ENCODE measurements at regions not wholly inside any gene's neighbourhood (a gene's known extent, or its start where the extent isn't known, plus 50 kb on each side); places are given as distances from the start of the nearest gene placed in this dataset.

DNA sequence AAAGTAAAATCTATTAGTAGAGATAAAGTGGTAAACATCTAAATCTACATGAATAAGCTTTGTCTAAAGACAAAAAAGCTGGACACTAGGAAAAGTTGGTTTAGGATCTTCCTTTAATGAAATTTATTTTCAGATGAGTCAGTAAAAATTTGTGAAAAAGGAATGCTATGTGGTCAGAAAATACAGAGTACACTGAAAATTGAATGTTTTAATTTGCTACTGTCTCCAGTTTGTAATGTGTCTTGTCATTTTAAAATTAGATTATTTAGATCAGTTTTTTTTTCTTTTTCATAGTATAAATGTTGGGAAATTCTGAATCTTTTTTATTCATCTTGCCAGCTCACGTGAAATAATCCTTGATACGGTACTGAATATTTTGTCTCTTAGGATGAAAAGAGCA, 56.9 kb downstream of the SLITRK6 start:
- H3K4me3 Mint-ChIP-seq: no peak overlapping the region
- H3K27ac Mint-ChIP-seq: no peak overlapping the region
- DNase-seq (ENCODE audit: low spot score in 2 of 2) (no peak), ATAC-seq (no peak)
- H3K9me3 Mint-ChIP-seq: peaks cover 8% of the 10 kb centered on the region
- no peaks in the 10 kb centered on the region for H3K4me1 Mint-ChIP-seq
- no peaks in the 10 kb centered on the region for H3K36me3 Mint-ChIP-seq

DNA sequence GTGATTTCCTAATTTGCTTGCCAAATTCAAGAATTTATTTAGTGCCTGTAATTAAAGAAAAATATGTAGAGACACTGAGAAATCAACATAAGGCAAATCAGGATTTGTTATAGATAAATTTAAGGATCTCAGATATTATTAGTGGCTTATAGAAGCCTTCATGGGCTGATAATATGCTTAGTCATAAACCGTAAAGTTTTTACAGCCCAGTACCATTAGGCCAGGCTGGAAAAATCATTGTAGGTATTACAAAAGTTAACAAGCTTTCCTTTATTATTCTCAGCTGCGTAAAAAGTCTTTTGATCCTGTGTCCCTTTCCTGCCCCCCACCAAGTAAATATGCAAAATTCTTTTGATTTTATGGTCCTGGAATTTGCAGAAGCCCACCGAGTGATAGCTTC, 58.2 kb downstream of the SLITRK6 start:
- no peak overlapping the region for H3K27ac Mint-ChIP-seq
- no peak for DNase-seq (ENCODE audit: low spot score in 2 of 2)
- no peaks in the 10 kb centered on the region for H3K36me3 Mint-ChIP-seq
- H3K4me3 Mint-ChIP-seq: no peak overlapping the region
- peaks cover 8% of the 10 kb centered on the region for H3K9me3 Mint-ChIP-seq
- no peaks in the 10 kb centered on the region for H3K4me1 Mint-ChIP-seq
- ATAC-seq: no peak

DNA sequence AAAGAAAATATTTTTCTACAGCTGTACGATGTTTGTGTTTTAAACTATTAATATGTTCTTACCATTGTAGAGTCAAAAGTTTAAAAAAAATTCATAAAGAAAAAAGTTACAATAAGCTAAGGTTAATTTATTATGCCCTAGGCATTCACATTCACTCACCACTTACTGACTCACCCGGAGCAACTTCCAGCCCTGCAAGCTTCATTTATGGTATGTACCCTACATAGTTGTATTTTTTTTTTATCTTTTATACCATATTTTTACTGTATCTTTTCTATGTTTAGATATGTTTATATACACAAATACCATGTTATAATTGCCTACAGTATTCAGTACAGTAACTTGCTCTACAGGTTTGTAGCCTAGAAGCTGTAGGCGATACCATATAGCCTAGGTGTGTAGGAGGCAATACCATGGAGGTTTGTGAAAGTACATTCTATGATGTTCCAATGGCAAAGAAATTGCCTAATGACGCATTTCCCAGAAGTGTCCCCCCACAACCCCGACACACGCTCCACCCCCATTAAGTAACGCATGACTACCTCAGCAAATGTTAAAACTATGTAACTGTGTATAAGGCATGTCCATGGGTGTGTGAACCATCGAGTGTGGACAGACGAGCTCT, 60.4 kb downstream of the SLITRK6 start:
- no peaks in the 10 kb centered on the region for H3K36me3 Mint-ChIP-seq
- H3K9me3 Mint-ChIP-seq: peaks cover 8% of the 10 kb centered on the region
- H3K4me1 Mint-ChIP-seq: no peaks in the 10 kb centered on the region
- DNase-seq (ENCODE audit: low spot score in 2 of 2): no peak
- no peak for ATAC-seq
- no peak overlapping the region for H3K4me3 Mint-ChIP-seq
- H3K27ac Mint-ChIP-seq: no peak overlapping the region

DNA sequence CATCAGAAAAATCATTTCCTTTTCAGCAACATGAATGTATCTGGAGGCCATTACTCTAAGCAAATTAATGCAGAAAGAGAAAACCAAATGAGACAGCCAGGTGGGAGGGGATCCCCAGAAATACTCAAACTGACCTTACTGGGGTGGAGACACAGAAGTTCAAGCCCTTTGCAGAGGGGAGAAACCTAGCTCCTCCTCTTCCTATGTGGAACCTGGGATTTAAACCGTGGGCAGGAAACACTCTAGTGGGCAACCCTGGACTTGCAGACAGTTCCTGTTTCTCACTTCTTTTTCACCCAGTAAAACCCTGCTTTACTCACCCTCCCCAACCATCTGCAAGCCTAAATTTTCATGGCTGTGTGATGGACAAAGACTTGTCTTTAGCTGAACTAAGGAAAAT, 61.3 kb downstream of the SLITRK6 start:
- Mint-ChIP-seq H3K4me1 (no peaks in the 10 kb centered on the region), H3K36me3 (no peaks in the 10 kb centered on the region), H3K9me3 (peaks cover 6% of the 10 kb centered on the region), H3K4me3 (no peak overlapping the region), H3K27ac (no peak overlapping the region)
- ATAC-seq (no peak), DNase-seq (ENCODE audit: low spot score in 2 of 2) (no peak)

DNA sequence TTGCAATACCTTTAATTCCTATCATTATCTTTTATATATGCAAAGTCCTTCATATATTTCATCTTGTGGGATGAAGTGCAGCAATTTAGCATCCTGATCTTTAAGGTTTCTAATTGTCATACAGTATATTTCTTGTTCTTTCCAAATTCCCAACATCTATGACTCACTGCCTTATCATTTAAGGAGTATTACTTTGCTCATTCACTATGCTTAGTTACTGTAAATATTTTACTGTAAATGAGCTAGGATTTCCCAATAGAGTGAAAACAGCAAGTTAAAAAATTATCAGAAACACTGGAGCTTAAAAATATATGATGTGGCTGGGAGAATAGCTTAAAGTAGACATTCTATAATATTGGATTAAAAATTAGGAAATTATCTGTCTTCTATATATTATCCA, 69.9 kb downstream of the SLITRK6 start:
- no peak for DNase-seq (ENCODE audit: low spot score in 2 of 2)

DNA sequence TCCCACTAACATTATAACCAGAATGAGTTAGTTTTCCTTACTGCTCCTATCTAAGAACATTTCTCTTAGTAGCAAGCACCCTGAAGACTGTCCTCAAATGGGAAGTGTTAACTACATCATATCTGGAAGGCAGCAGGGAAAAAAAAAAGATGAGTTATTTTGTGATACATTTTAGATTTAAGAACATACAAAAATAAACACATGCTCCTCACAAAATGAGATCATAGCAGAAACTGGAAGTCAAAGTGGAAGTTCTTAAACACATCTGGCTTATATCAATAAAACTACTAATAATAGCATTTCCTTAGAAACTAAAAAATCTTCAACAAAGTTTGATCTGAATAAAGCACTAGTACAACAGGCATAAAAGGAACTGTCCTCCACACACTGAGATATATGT, 70.4 kb downstream of the SLITRK6 start:
- Mint-ChIP-seq H3K4me1 (no peaks in the 10 kb centered on the region), H3K36me3 (no peaks in the 10 kb centered on the region), H3K9me3 (no peaks in the 10 kb centered on the region), H3K27ac (no peak overlapping the region), H3K4me3 (no peak overlapping the region)
- ATAC-seq (no peak), DNase-seq (ENCODE audit: low spot score in 2 of 2) (no peak)

More for the DNA sequence above, 69.9 kb downstream of the SLITRK6 start:
- no peaks in the 10 kb centered on the region for H3K4me1 Mint-ChIP-seq
- no peak overlapping the region for H3K27ac Mint-ChIP-seq
- no peaks in the 10 kb centered on the region for H3K36me3 Mint-ChIP-seq
- no peaks in the 10 kb centered on the region for H3K9me3 Mint-ChIP-seq
- no peak for ATAC-seq
- no peak overlapping the region for H3K4me3 Mint-ChIP-seq

DNA sequence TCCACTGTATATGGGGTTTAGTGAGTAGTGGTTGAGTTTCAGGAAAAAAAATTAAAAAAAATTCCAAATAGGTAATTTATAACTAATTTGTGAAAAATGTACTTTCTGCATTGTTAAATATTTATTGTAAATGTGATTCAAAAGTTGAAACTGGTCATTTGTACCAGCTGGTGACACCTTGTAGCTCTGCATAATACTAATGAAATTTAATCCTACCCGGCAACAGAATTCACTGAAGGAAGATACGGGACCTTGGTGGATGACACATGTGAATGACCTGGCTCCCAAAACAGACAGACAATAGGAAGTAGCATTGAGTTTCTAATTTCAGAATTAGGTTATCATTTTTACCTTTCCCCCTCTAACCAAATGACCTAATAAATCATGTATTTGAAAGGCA, 73.8 kb downstream of the SLITRK6 start:
- H3K9me3 Mint-ChIP-seq: no peaks in the 10 kb centered on the region
- no peak overlapping the region for H3K27ac Mint-ChIP-seq
- H3K36me3 Mint-ChIP-seq: no peaks in the 10 kb centered on the region
- H3K4me1 Mint-ChIP-seq: no peaks in the 10 kb centered on the region
- ATAC-seq (no peak), DNase-seq (ENCODE audit: low spot score in 2 of 2) (no peak)
- no peak overlapping the region for H3K4me3 Mint-ChIP-seq

DNA sequence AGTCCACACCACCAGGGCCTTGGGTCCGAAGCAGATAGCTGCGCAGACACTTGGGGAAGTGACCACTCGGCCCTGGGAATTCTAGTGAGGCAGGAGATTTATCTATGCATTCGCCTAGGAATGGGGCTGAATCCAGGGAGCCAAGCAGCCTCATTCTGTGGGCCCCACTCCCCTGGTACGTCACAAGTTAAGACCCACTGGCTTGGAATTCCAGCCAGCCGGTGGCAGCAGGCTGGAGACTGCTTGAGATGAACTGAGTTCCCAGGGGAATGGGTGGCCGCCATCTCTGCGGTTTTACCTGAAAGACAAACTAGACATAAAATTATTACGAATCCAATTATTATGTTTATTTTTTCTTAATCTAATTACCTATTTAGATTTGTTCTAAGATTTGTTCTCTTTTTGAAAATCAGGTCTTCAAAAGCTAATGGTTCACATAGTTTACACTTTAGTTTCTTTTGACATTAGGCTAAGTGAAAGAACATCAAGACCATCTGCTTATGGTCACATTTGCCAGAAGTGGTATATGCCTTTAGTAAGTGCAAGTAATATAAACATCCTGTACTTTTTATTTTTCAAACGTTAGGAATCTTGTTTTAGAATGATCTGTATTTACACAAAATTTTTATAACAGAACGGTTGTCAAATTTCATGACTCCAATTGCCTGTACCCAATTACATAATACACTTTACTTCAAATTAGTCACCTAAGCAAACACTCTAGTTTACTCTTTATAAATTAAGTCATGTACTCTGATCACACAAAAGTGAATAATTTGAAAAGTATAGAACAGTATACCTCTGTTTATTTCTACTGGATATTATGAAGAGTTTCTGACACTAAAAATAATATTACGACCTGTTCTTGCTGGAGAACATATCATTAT, 74.4 kb downstream of the SLITRK6 start:
- no peak overlapping the region for H3K27ac Mint-ChIP-seq
- DNase-seq (ENCODE audit: low spot score in 2 of 2) (no peak), ATAC-seq (no peak)
- no peak overlapping the region for H3K4me3 Mint-ChIP-seq
- no peaks in the 10 kb centered on the region for H3K9me3 Mint-ChIP-seq
- no peaks in the 10 kb centered on the region for H3K4me1 Mint-ChIP-seq
- no peaks in the 10 kb centered on the region for H3K36me3 Mint-ChIP-seq

DNA sequence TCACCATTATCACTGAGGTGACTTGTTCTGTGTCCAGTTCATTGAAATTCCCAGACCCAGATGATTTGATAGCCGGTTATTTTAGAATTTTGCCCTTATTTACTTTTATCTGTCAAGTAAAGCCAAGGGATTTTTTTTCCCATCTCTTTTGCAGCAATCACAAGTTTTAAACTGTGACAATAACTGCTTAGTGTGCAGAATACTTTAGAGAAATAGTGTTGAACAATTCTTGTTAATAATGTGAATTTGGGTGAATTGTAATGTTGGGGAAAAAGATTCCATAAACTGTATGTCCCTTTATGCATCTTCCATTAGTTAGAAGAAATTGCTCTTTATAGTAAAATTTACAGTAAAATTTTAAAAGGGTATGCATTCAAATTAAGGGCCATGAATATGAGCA, 79.5 kb downstream of the SLITRK6 start:
- no peak overlapping the region for H3K4me3 Mint-ChIP-seq
- H3K27ac Mint-ChIP-seq: no peak overlapping the region
- DNase-seq (ENCODE audit: low spot score in 2 of 2) (no peak), ATAC-seq (no peak)
- no peaks in the 10 kb centered on the region for H3K4me1 Mint-ChIP-seq
- H3K9me3 Mint-ChIP-seq: no peaks in the 10 kb centered on the region
- H3K36me3 Mint-ChIP-seq: no peaks in the 10 kb centered on the region

DNA sequence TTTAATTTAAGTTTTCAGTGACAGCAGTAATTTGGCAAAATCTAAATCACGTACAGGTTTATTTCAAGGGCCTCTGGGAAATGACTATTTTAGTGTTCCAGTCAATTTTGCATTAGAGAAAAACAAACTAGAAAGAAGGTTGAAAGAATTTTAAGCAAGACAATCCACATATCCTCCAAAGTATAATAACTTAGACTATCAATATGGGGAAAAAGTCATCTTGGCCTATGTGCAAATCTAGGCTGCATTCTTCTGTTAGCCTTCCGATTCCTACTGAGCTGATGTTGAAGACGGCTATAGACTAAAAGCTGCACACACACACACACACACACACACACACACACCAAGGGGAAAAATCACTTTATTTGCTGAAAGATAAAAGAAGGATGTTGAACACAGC, 81.3 kb downstream of the SLITRK6 start:
- H3K9me3 Mint-ChIP-seq: no peaks in the 10 kb centered on the region
- H3K4me3 Mint-ChIP-seq: no peak overlapping the region
- H3K36me3 Mint-ChIP-seq: no peaks in the 10 kb centered on the region
- no peak overlapping the region for H3K27ac Mint-ChIP-seq
- H3K4me1 Mint-ChIP-seq: no peaks in the 10 kb centered on the region
- ATAC-seq (no peak), DNase-seq (ENCODE audit: low spot score in 2 of 2) (no peak)

DNA sequence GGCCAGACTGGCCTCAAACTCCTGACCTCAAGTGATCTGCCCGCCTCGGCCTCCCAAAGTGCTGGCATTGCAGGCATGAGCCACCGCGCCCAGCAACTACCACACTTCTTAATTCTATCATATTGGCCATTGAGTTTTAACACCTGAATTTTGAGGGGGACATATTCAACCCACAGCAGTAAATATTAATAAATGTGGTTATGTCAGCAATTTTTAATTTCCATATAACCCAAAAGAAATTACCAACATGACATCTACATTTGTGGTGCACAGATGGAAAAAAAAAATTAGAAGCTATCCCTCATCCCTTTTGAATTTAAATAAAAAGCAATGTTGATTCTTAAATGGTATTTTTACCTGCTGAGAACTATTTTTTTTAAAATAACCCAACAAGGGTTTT, 88.7 kb downstream of the SLITRK6 start:
- Mint-ChIP-seq H3K36me3 (no peaks in the 10 kb centered on the region), H3K4me3 (no peak overlapping the region), H3K9me3 (peaks cover 5% of the 10 kb centered on the region), H3K4me1 (no peaks in the 10 kb centered on the region), H3K27ac (no peak overlapping the region)
- DNase-seq (ENCODE audit: low spot score in 2 of 2) (no peak), ATAC-seq (no peak)

DNA sequence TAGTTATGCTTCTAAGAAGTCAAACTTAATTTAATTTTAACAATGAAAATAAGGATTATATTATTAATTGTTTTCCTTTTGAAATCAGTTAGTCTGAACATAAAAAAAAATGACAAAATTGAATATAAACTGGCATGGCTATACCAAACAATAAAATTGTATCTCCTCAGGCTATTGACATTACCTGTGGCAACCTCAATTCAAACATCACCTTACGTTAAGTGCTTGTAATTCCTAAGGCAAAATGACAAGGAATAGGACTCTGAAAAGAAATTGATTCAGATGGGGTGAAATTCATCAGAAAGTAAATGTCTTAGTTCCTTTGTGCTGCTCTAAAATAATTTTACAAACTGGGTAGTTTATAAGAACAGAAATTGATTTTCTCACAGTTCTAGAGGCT, 89.5 kb downstream of the SLITRK6 start:
- Mint-ChIP-seq H3K9me3 (peaks cover 6% of the 10 kb centered on the region), H3K4me3 (no peak overlapping the region), H3K27ac (no peak overlapping the region), H3K4me1 (no peaks in the 10 kb centered on the region), H3K36me3 (no peaks in the 10 kb centered on the region)
- DNase-seq (ENCODE audit: low spot score in 2 of 2): no peak
- no peak for ATAC-seq

DNA sequence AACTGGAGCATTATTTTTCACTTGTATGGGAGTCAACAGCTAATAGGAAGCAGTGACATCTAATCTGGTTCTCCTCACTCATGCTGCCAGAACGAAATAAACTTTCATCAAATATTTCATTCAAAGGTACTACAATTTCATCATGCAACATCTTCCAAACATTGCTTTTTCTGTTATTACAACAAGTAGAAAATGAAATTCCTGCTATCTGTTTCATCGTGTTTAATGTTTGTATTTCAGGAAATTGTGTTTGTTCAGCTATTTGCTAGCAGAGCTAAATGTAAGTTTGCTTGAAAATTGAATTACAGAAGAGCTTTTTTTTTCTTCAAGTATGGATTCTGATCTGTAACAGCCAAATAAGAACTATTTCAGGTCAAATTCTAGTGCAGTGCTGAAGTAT, 90.1 kb downstream of the SLITRK6 start:
- no peak overlapping the region for H3K27ac Mint-ChIP-seq
- no peak overlapping the region for H3K4me3 Mint-ChIP-seq
- no peak for DNase-seq (ENCODE audit: low spot score in 2 of 2)
- peaks cover 6% of the 10 kb centered on the region for H3K9me3 Mint-ChIP-seq
- no peaks in the 10 kb centered on the region for H3K36me3 Mint-ChIP-seq
- H3K4me1 Mint-ChIP-seq: no peaks in the 10 kb centered on the region
- no peak for ATAC-seq

DNA sequence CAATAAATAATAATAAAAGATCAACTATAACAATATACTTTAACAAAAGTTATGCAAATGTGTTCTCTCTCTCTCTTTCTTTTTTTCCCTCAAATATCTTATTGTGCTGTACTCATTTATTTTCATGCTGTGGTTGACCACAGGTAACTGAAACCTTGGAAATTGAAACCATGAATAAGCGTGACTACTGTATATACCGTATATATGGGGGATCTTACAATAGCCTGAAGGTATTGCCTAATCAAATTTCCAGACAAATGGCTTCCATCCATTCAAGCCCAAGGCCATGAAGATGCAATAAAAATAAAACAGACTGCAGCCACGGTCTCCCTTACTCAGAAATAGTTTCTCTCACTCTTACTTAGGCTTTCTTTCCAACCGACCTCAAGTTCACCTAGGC, 98.3 kb downstream of the SLITRK6 start:
- DNase-seq (ENCODE audit: low spot score in 2 of 2) (no peak), ATAC-seq (no peak)
- Mint-ChIP-seq H3K4me1 (no peaks in the 10 kb centered on the region), H3K27ac (no peak overlapping the region), H3K36me3 (no peaks in the 10 kb centered on the region), H3K9me3 (peaks cover 12% of the 10 kb centered on the region), H3K4me3 (no peak overlapping the region)

DNA sequence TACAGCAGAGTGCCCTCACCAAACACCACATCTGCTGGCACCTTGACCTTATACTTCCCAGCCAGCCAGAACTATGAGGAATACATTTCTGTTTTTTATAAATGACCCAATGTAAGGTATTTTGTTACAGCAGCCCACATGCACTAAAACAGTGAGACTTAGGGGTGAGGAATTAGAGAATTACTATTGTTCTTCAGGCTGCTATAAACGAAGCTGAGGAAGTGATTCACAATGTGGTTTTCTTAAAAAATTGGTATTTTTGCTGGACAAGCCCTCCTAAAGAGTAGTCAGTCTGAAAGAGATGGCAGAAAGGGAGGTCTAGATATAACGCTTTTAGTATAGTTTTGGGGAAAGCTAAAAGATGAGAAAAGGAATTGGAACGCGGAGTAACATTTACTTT, 101.0 kb downstream of the SLITRK6 start:
- Mint-ChIP-seq H3K4me3 (no peak overlapping the region), H3K4me1 (no peaks in the 10 kb centered on the region), H3K9me3 (peaks cover 8% of the 10 kb centered on the region), H3K36me3 (no peaks in the 10 kb centered on the region), H3K27ac (no peak overlapping the region)
- DNase-seq (ENCODE audit: low spot score in 2 of 2) (no peak), ATAC-seq (no peak)

DNA sequence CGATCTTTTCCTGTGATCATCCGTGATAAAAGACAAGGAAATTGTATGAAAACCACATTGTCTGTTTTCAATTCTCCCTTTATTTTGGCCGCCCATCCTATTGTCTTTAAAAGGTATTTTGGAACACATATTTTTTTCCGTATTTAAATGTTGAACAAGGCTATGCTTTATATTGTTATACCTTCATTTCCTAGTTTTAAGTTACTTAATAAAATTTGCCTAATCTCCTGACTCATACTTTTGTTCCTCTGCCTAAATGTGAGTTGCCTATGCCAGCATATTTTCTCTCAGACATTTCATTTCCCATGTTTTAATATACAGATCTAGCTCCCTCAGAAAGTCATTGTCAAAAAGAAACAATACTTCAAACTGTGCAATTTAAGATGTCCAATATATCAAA, 104.2 kb downstream of the SLITRK6 start:
- DNase-seq (ENCODE audit: low spot score in 2 of 2) (no peak), ATAC-seq (no peak)
- H3K27ac Mint-ChIP-seq: no peak overlapping the region
- no peak overlapping the region for H3K4me3 Mint-ChIP-seq
- H3K36me3 Mint-ChIP-seq: no peaks in the 10 kb centered on the region
- peaks cover 9% of the 10 kb centered on the region for H3K9me3 Mint-ChIP-seq
- no peaks in the 10 kb centered on the region for H3K4me1 Mint-ChIP-seq
